Thyroid gland (tissue), 4 donors: ENCODE measurements at regions not wholly inside any gene's neighbourhood (a gene's known extent, or its start where the extent isn't known, plus 50 kb on each side); places are given as distances from the start of the nearest gene placed in this dataset.

Experiments
- CTCF ChIP-seq, 6 experiments: fragments of 200-600 bp in 3 of 6; fragments of 450-650 bp in 3 of 6; sonication (generic) in 3 of 6; IDR thresholded peaks; one replicate each; pipeline ENCODE4 v1.5.1; 2016 to 2019; ENCODE audit warnings: antibody characterized with exemption in 6 of 6, mild to moderate bottlenecking in 2 of 6, inconsistent platforms in 1 of 6, moderate library complexity in 1 of 6
- POLR2A ChIP-seq, 2 donors: fragments of 450-650 bp; IDR thresholded peaks; one replicate each; pipeline ENCODE4 v1.6.1; 2017; ENCODE audit warnings: antibody characterized with exemption in 2 of 2, mild to moderate bottlenecking in 2 of 2, moderate library complexity in 1 of 2

DNA sequence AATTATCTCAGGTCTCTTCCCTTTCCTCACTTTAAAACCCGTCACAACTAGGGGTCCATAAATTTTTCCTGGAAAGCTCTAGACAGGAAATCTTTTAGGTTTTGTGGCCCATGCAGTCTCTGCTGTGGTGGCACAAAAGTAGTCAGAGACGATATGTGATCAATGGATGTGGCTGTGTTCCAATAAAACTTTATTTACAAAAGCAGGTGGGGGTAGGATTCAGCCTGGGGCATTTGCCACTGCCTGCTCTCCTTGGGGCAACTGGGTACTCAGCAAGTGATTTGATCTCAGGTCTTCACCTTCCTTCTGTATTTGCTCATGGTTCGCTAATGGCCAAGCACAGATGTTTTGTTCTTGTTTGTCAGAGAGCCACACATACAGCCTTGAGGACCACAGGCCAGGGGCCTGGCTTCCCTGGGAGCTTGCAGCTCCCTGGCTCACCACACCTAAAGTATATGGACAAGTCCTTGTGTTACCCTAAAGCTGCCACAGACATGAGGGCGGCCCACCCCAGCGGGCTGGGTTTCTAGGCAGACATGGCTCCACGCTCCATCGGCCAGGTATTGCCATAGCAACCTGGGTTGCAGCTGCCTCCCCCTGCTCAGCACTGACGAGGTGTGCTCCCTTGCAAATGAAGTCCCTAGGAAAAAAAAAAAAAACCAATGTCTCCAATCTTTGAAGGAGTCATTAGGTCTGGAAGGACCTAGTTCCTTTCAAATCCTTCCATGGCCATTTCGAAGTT lies 89.7 kb upstream of the YWHAQ start:
- TF ChIP-seq POLR2A (IDR thresholded peaks at IDR 0.05) (no peak), CTCF (IDR thresholded peaks at IDR 0.05) (no peak)
